ENCODE measurements at regions not wholly inside any gene's neighbourhood (a gene's known extent, or its start where the extent isn't known, plus 50 kb on each side); places are given as distances from the start of the nearest gene placed in this dataset.
"Not testable (repeated sequence)": the region's sequence is repeated elsewhere in the genome, so short reads cannot be mapped to it uniquely, and the experiment has no call there.

GRCh38 chr11:69952229-69952975 is 125.7 kb upstream of the ANO1 start:
- H3K27ac Mint-ChIP-seq, result peak overlapping the region in 1 of 3 donors; percentile 95
- not testable (repeated sequence) for H3K4me3 Mint-ChIP-seq

GRCh38 chr11:69953356-69953755 is 124.8 kb upstream of the ANO1 start:
- Mint-ChIP-seq H3K27me3 (peaks cover 8% of the 10 kb centered on the region), H3K4me3 (no peak overlapping the region), H3K4me1 (peaks cover 0 to 3% (median 3%) of the 10 kb centered on the region in 3 donors), H3K27ac (no peak overlapping the region), H3K36me3 (no peaks in the 10 kb centered on the region), H3K9me3 (peaks cover 2 to 3% (median 3%) of the 10 kb centered on the region in 3 donors)

More at GRCh38 chr11:69952229-69952975, 125.7 kb upstream of the ANO1 start:
- H3K27me3 Mint-ChIP-seq, H3K36me3 Mint-ChIP-seq, H3K4me1 Mint-ChIP-seq, H3K9me3 Mint-ChIP-seq: not testable (repeated sequence)

GRCh38 chr11:69954756-69955155 is 123.4 kb upstream of the ANO1 start:
- peaks cover 11% of the 10 kb centered on the region for H3K27me3 Mint-ChIP-seq
- H3K4me1 Mint-ChIP-seq, result peaks cover 0 to 3% (median 3%) of the 10 kb centered on the region in 3 donors
- peaks cover 3 to 9% (median 3%) of the 10 kb centered on the region in 3 donors for H3K9me3 Mint-ChIP-seq
- no peak overlapping the region for H3K4me3 Mint-ChIP-seq
- H3K27ac Mint-ChIP-seq, result no peak overlapping the region
- H3K36me3 Mint-ChIP-seq, result no peaks in the 10 kb centered on the region

- Mint-ChIP-seq H3K4me3 (no peak overlapping the region), H3K4me1 (peaks cover 0 to 3% (median 3%) of the 10 kb centered on the region in 3 donors), H3K27ac (no peak overlapping the region)
Measured at GRCh38 chr11:69956669-69957190, 121.4 kb upstream of the ANO1 start.

DNA sequence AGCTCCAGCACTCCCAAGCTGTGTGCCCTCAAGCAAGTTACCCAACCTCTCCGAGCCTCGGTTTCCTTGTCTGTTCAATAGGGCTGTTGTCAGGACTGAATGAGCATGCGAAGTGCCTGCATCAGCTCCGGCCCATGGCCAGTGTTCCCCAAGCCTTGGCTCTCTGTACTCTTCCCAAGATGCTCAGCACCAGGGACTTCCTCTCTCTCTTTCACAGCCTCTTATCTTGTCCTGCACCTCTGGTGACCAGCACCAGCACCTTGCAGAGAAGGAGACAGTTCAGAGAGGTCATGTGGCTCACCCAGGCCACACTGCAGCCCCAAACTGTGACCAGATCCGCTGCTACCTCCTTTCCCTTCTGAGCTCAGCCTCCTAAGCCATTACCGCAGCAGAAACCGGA is 120.3 kb upstream of the ANO1 start:
- Mint-ChIP-seq H3K36me3 (no peaks in the 10 kb centered on the region), H3K4me1 (peaks cover 0 to 1% (median under 1%) of the 10 kb centered on the region in 3 donors), H3K27me3 (peaks cover 11% of the 10 kb centered on the region), H3K27ac (no peak overlapping the region), H3K4me3 (no peak overlapping the region), H3K9me3 (peaks cover 5 to 14% (median 5%) of the 10 kb centered on the region in 3 donors)

More at GRCh38 chr11:69956669-69957190, 121.4 kb upstream of the ANO1 start:
- H3K9me3 Mint-ChIP-seq, result peaks cover 4 to 13% (median 4%) of the 10 kb centered on the region in 3 donors
- no peaks in the 10 kb centered on the region for H3K36me3 Mint-ChIP-seq
- H3K27me3 Mint-ChIP-seq, result peaks cover 9% of the 10 kb centered on the region

DNA sequence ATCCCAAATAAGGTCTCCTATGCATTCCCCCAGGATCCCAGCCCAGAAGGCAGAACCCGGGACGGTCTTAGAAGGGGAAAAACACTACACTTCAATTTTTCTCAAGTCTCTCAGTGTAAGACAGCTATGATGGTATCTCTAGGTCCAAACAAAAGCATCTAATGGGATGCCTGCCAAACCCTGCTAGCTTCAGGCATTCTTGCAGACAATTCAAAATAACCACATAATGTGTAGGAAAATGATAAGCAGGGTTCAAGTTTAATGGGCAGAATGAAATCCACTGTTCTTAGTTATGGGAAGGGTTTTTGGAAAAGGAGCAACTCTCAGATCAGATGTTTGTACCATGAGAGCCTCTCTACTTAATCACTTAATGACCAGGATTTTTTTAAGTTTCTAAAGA is 119.8 kb upstream of the ANO1 start:
- Mint-ChIP-seq H3K4me3 (no peak overlapping the region), H3K27me3 (peaks cover 11% of the 10 kb centered on the region), H3K9me3 (peaks cover 2 to 14% (median 5%) of the 10 kb centered on the region in 3 donors), H3K4me1 (no peaks in the 10 kb centered on the region), H3K36me3 (no peaks in the 10 kb centered on the region), H3K27ac (no peak overlapping the region)

DNA sequence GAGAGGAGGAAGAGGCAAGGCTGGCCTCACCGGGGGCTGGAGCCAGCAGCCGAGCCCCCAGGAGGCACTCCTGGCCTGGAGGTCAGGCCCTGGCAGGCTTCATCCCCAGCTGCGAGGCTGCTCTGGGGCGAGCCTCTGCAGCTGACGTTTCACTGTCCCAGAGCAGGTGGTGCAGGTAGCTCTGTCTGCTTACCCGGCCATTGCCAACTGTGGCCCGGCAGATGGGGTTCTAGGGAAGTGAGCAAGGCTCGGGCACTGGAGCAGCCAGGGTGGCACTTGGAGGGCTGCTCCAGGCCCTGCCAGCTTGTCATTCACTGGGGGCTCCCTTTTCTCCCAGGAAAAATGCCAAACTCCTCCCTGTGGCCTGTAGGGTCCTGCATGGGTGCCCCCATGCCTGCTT is 118.7 kb upstream of the ANO1 start:
- Mint-ChIP-seq H3K27me3 (peaks cover 11% of the 10 kb centered on the region), H3K4me1 (no peaks in the 10 kb centered on the region), H3K4me3 (no peak overlapping the region), H3K9me3 (peaks cover 2 to 14% (median 5%) of the 10 kb centered on the region in 3 donors), H3K36me3 (no peaks in the 10 kb centered on the region), H3K27ac (no peak overlapping the region)

DNA sequence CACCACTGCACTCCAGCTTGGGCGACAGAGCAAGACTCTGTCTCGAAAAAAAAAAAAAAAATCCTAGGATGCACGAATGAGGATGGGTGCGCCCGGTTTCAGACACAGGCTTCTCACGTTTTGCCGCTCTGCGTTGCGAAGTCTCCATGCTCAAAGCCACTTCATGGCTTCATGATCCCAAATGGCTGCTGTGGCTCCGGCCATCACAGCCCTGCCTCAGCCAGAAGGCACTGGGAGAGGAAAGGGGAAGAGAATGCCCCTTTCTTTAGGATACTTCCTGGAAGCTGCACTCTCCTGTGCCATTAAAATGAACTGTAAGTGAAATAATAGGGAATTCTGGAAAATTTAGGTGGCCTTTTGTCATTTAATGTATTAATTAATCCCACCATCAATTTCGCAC is 116.4 kb upstream of the ANO1 start:
- Mint-ChIP-seq H3K27me3 (peaks cover 17% of the 10 kb centered on the region), H3K9me3 (peaks cover 2 to 14% (median 5%) of the 10 kb centered on the region in 3 donors), H3K4me3 (no peak overlapping the region), H3K4me1 (no peaks in the 10 kb centered on the region), H3K27ac (no peak overlapping the region), H3K36me3 (no peaks in the 10 kb centered on the region)

DNA sequence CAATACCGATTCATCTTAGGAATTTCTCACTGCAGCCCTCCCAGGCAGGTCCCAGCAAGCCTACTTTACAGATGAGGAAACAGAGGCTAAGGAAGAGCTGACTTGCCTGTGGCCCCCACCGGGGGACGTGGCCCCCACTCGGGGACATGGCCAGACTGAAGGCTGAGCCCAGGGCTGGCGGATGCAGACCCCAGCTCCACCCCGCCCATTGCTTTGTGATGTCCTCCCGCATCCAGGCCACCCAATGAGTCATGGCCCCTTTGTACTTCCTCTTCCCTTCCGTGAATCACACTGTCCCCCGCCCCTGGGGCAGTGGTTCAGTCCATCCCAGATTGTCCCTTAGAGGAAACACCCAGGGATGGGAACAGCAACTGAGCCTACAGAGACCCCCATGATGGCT is 116.0 kb upstream of the ANO1 start:
- no peaks in the 10 kb centered on the region for H3K4me1 Mint-ChIP-seq
- no peak overlapping the region for H3K27ac Mint-ChIP-seq
- H3K4me3 Mint-ChIP-seq, result no peak overlapping the region
- no peaks in the 10 kb centered on the region for H3K36me3 Mint-ChIP-seq
- peaks cover 2 to 14% (median 5%) of the 10 kb centered on the region in 3 donors for H3K9me3 Mint-ChIP-seq
- peaks cover 16% of the 10 kb centered on the region for H3K27me3 Mint-ChIP-seq

DNA sequence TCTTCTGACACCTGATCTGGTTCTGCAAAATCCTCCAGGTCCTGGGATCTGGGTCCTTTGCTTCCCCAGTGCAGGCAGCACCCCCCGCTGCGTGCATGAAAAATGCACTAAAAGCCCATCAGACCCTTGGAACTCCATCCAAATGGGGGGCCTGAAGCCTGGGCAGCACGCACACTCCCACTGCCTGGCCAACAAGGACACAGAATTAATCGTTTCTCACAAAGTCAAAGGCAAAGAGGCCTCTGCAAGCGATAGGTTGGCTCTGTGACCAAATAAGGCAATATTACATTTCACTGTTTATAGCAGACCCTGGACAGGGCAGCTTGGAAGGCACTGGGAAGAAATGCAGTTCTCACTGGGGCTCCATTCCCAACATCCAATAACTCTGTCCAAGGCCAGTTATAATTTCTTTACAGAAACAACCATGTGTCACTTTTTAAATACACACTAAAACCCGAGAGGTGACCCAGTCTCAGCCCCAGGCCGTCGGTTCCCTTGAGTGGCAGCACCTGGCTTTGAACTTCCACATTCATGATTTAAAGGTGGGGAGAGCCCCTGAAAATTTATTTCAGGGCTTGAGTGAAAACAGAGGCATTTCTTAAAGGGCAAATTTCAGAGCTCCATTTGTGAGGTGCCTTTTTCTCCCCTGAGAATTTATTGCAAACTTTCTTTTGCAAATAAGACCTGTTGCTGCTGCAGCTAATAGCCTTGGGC is 114.4 kb upstream of the ANO1 start:
- Mint-ChIP-seq H3K27me3 (peaks cover 14% of the 10 kb centered on the region), H3K9me3 (peaks cover 2 to 11% (median 5%) of the 10 kb centered on the region in 3 donors), H3K4me3 (no peak overlapping the region), H3K27ac (no peak overlapping the region), H3K4me1 (no peaks in the 10 kb centered on the region), H3K36me3 (no peaks in the 10 kb centered on the region)

DNA sequence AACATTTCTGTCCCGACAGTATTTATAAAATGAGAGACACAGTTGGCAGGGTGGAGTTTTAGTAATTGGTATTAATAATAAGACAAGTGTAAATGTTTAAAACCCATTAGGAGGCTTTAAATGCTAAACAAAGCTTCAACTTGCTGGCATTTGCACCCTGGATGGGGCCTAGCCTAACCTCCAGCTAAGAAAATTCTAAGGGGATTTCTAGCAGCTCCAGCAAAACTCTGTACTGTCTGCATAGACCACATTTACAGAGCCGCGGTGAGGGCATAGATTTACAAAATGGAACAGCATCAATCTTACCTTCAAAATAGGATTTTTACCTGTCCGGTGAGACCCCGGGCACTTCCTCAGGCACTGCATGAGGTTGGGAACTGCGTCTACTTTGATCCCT is 113.9 kb upstream of the ANO1 start:
- no peaks in the 10 kb centered on the region for H3K4me1 Mint-ChIP-seq
- H3K36me3 Mint-ChIP-seq, result no peaks in the 10 kb centered on the region
- H3K27ac Mint-ChIP-seq, result no peak overlapping the region
- no peak overlapping the region for H3K4me3 Mint-ChIP-seq
- peaks cover 15% of the 10 kb centered on the region for H3K27me3 Mint-ChIP-seq
- peaks cover 2 to 6% (median 5%) of the 10 kb centered on the region in 3 donors for H3K9me3 Mint-ChIP-seq

GRCh38 chr11:69965821-69966582 is 112.1 kb upstream of the ANO1 start:
- Mint-ChIP-seq H3K36me3 (no peaks in the 10 kb centered on the region), H3K4me3 (no peak overlapping the region), H3K27me3 (peaks cover 23% of the 10 kb centered on the region), H3K4me1 (peaks cover 0 to 5% (median 4%) of the 10 kb centered on the region in 3 donors), H3K27ac (no peak overlapping the region), H3K9me3 (peaks cover 2 to 3% (median 3%) of the 10 kb centered on the region in 3 donors)

- Mint-ChIP-seq H3K27ac (no peak overlapping the region), H3K4me1 (peaks cover 0 to 5% (median 4%) of the 10 kb centered on the region in 3 donors), H3K36me3 (no peaks in the 10 kb centered on the region), H3K27me3 (peaks cover 23% of the 10 kb centered on the region), H3K4me3 (no peak overlapping the region), H3K9me3 (peaks cover 2 to 3% (median 3%) of the 10 kb centered on the region in 3 donors)
Measured at GRCh38 chr11:69966583-69966835, 111.6 kb upstream of the ANO1 start.

DNA sequence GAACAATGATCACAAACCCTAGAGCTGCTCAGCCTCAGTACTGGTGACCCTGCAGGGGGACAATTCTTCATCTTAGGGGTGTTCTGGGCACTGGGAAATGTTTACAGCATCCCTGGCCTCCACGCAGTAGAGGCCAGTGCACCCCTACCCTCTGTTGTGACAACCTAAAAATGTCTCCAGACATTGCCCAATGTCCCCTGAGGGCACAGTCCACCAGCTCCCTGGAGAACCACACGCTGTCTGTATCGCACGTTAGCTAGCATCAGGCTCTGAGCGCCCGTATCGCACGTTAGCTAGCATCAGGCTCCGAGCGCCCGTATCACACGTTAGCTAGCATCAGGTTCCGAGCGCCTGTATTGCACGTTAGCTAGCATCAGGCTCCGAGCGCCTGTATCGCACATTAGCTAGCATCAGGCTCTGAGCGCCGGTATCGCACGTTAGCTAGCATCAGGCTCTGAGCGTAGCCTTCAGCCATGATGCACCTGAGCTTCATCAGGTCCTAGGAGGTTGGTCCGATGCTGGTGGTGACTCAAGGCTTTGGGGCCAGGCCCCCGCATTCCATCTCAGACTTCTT is 111.1 kb upstream of the ANO1 start:
- Mint-ChIP-seq H3K27me3 (peaks cover 23% of the 10 kb centered on the region), H3K36me3 (no peaks in the 10 kb centered on the region), H3K4me1 (peaks cover 0 to 5% (median 4%) of the 10 kb centered on the region in 3 donors), H3K4me3 (no peak overlapping the region), H3K27ac (no peak overlapping the region), H3K9me3 (peaks cover 0 to 2% (median 0%) of the 10 kb centered on the region in 3 donors)

DNA sequence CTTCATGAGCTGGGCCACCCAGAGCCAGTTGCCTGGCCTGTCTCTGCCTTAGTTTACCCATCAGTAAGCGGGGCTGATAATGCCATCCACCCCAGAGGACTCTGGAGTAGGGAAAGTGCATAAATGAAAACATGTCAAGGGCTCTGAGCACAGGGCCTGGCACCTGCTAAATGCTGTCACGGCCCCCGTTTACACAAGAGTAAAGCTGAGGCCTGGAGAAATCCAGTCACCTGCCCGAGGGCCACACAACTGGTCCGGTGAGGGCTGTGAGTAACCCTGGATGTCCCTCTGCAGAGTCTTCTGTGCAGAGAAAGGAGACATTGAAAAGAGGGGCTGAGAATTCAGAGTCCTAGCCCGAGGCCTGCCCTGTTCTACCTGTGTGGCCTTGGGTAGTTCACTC is 110.6 kb upstream of the ANO1 start:
- H3K9me3 Mint-ChIP-seq, result peaks cover 0 to 2% (median 0%) of the 10 kb centered on the region in 3 donors
- H3K27ac Mint-ChIP-seq, result no peak overlapping the region
- peaks cover 4 to 7% (median 4%) of the 10 kb centered on the region in 3 donors for H3K4me1 Mint-ChIP-seq
- no peak overlapping the region for H3K4me3 Mint-ChIP-seq
- no peaks in the 10 kb centered on the region for H3K36me3 Mint-ChIP-seq
- peaks cover 21% of the 10 kb centered on the region for H3K27me3 Mint-ChIP-seq

Data from IgD-negative memory B cell (primary cell).